HFFc6 (cell line): ENCODE measurements at regions not wholly inside any gene's neighbourhood (a gene's known extent, or its start where the extent isn't known, plus 50 kb on each side); places are given as distances from the start of the nearest gene placed in this dataset.

ENCODE experiments used
- DNase-seq: peaks from one replicate; pipeline ENCODE4 v3.0.0-alpha.2; 2018
- H3K27ac Mint-ChIP-seq: 2 replicates; pipeline ENCODE4 v1.8.0; 2020; ENCODE audit warnings: mild to moderate bottlenecking, mixed read lengths
- H3K27me3 Mint-ChIP-seq: 2 replicates; pipeline ENCODE4 v1.8.0; 2021; ENCODE audit warnings: mild to moderate bottlenecking, moderate library complexity, mixed read lengths; ENCODE audit not compliant: insufficient read depth
- H3K36me3 Mint-ChIP-seq: 2 replicates; pipeline ENCODE4 v1.8.0; 2021; ENCODE audit warnings: low read depth, mixed read lengths
- H3K4me1 Mint-ChIP-seq: 2 replicates; pipeline ENCODE4 v1.8.0; 2020; ENCODE audit warnings: low read depth, mixed read lengths
- H3K4me3 Mint-ChIP-seq: 2 replicates; pipeline ENCODE4 v1.8.0; 2020; ENCODE audit warnings: mild to moderate bottlenecking, moderate library complexity, mixed read lengths
- H3K9me3 Mint-ChIP-seq: 2 replicates; pipeline ENCODE4 v1.8.0; 2020; ENCODE audit warnings: mild to moderate bottlenecking, mixed read lengths
- CTCF ChIP-seq: fragments of 200-600 bp; sonication (generic); IDR thresholded peaks from 2 replicates; pipeline ENCODE4 v1.5.0; 2021; ENCODE audit warnings: antibody characterized with exemption, mild to moderate bottlenecking

- peaks cover 88% of the 10 kb centered on the region for H3K4me1 Mint-ChIP-seq
- H3K36me3 Mint-ChIP-seq, result 0 out of 2 replicates have a peak, but pooled peaks cover under 1% of the 10 kb centered on the region
- no peaks in the 10 kb centered on the region for H3K9me3 Mint-ChIP-seq
- no peak overlapping the region for H3K4me3 Mint-ChIP-seq
- peak overlapping the region; percentile 27 for H3K27ac Mint-ChIP-seq
- peak; percentile 45 for TF ChIP-seq CTCF
- no peaks in the 10 kb centered on the region; the same call in 1 of the 2 replicates for H3K27me3 Mint-ChIP-seq
- DNase-seq, result peak; percentile 61
These were observed 81.8 kb upstream of the SLC44A3 start for GRCh38 chr1:94738371-94738770.

DNA sequence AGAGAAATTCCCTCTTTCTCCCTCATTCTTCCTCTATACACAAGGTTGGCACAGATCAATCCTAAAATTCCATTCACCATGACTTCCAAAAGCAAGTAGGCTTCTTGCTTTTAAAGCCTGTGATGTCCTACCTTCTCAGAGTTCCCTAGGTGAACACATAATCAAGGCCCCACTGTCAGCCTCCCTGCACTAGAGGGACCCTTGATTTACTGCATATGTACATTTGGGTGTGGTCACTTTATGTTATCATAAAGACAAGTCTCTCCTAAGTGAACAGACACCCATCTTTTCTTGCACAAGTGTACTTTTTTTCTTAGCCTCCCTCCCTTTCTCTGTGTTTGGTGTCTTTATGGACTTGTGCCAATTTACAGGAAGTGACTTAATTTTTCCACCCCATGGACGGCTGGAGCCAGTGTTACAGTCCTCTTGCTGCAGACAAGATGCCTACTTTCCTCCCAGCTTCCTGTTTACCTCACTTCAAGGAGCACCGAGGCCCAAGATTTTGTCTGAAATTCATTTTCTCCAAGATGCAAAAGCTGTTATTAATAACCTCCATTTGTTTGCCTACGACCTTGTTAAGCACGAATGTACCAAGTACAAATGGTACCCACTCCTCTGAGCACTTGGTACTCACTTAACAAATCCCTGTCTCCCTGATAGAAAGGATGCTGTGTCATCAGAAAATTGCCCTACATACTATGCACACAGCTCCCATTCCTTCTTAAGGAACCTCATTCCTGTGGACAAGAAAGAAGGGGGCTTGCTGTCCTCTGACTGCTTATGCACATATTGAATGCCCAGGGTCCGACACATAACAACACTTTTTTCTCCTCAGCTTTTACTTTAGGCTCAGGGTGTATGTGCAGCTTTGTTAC lies 82.8 kb upstream of the SLC44A3 start:
- no peak for DNase-seq
- TF ChIP-seq CTCF, result no peak
- Mint-ChIP-seq H3K27me3 (no peaks in the 10 kb centered on the region; the same call in 1 of the 2 replicates), H3K4me1 (peaks cover 79% of the 10 kb centered on the region), H3K36me3 (0 out of 2 replicates have a peak, but pooled peaks cover 5% of the 10 kb centered on the region), H3K27ac (no peak overlapping the region), H3K9me3 (no peaks in the 10 kb centered on the region), H3K4me3 (no peak overlapping the region)

DNA sequence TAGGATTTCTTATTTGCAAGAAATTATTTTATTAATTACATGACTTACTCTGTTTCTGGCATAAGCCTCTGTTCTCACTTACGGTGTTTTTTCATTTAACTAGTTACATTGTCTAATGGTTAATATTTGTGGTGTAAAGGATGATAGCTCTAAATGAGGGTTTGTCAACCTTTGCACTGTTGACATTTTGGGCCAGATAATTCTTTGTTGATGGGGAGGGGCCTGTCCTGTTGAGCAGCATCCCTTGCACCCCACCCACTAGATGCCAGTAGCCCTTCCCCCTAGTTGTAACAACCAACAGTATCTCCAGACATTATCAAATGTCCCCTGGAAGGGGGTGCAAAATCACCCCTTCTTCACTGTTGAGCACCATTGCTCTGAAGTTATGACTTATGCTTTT lies 83.6 kb upstream of the SLC44A3 start:
- no peak overlapping the region for H3K27ac Mint-ChIP-seq
- peaks cover 79% of the 10 kb centered on the region for H3K4me1 Mint-ChIP-seq

GRCh38 chr1:94736073-94736472 lies 84.1 kb upstream of the SLC44A3 start:
- Mint-ChIP-seq H3K9me3 (no peaks in the 10 kb centered on the region), H3K4me3 (no peak overlapping the region), H3K36me3 (0 out of 2 replicates have a peak, but pooled peaks cover 5% of the 10 kb centered on the region), H3K4me1 (peaks cover 79% of the 10 kb centered on the region), H3K27ac (peak overlapping the region; percentile 64; the same call in 1 of the 2 replicates), H3K27me3 (no peaks in the 10 kb centered on the region; the same call in 1 of the 2 replicates)
- TF ChIP-seq CTCF, result no peak
- no peak for DNase-seq

More for the DNA sequence above, 83.6 kb upstream of the SLC44A3 start:
- Mint-ChIP-seq H3K27me3 (no peaks in the 10 kb centered on the region; the same call in 1 of the 2 replicates), H3K9me3 (no peaks in the 10 kb centered on the region), H3K36me3 (0 out of 2 replicates have a peak, but pooled peaks cover 5% of the 10 kb centered on the region), H3K4me3 (no peak overlapping the region)
- TF ChIP-seq CTCF, result no peak
- DNase-seq, result no peak

- Mint-ChIP-seq H3K36me3 (0 out of 2 replicates have a peak, but pooled peaks cover 5% of the 10 kb centered on the region), H3K9me3 (no peaks in the 10 kb centered on the region), H3K4me3 (peak overlapping the region; percentile 11; the same call in 1 of the 2 replicates), H3K27ac (peak overlapping the region; percentile 64), H3K4me1 (peaks cover 79% of the 10 kb centered on the region), H3K27me3 (no peaks in the 10 kb centered on the region; the same call in 1 of the 2 replicates)
- DNase-seq, result no peak
- no peak for TF ChIP-seq CTCF
These were observed 84.9 kb upstream of the SLC44A3 start for GRCh38 chr1:94734963-94735901.
